H1 (cell line): ENCODE measurements at regions not wholly inside any gene's neighbourhood (a gene's known extent, or its start where the extent isn't known, plus 50 kb on each side); places are given as distances from the start of the nearest gene placed in this dataset.

ENCODE experiments used
- CTCF ChIA-PET: fragments of 300-600 bp; sonication (Branson Sonifier 250); formaldehyde crosslinking; loops from one replicate; lab custom pipeline; 2021; ENCODE audit not compliant: partially characterized antibody; lab: Charles Lee
- POLR2A ChIA-PET: fragments of 300-600 bp; sonication (Branson Sonifier 250); formaldehyde crosslinking; loops from one replicate; lab custom pipeline; 2021; ENCODE audit warnings: inconsistent platforms; ENCODE audit not compliant: partially characterized antibody; lab: Charles Lee
- DNase-seq, 2 experiments: peaks; one replicate each; pipeline versions ENCODE4 v3.0.0 to v3.0.0-alpha.2; 2010 to 2022; ENCODE audit warnings: low spot score in 2 of 2, low read depth in 1 of 2, mixed read lengths in 1 of 2
- FAIRE-seq: peaks from 2 replicates; lab custom pipeline; 2011; peaks lifted over from hg19 to GRCh38; lab: Jason Lieb, UNC
- H2AFZ ChIP-seq: 2 replicates; pipeline ENCODE4 v1.8.1; 2012; ENCODE audit warnings: low read length, inconsistent platforms
- H2AK5ac ChIP-seq: 2 replicates; pipeline ENCODE4 v1.6.1; 2013; ENCODE audit warnings: low read depth, low read length
- H2BK120ac ChIP-seq: replicated peaks from 2 replicates; pipeline ENCODE3; 2013; ENCODE audit warnings: low read depth, low read length, inconsistent platforms
- H2BK12ac ChIP-seq: 2 replicates; pipeline ENCODE4 v1.6.1; 2013; ENCODE audit warnings: low read depth, low read length
- H2BK15ac ChIP-seq: 2 replicates; pipeline ENCODE4 v1.6.1; 2013; ENCODE audit warnings: low read length
- H2BK20ac ChIP-seq: 2 replicates; pipeline ENCODE4 v1.6.1; 2013; ENCODE audit warnings: low read length
- H2BK5ac ChIP-seq: 2 replicates; pipeline ENCODE4 v1.6.1; 2013; ENCODE audit warnings: low read depth, low read length
- H3K14ac ChIP-seq: 2 replicates; pipeline ENCODE4 v1.6.1; 2013; ENCODE audit warnings: inconsistent platforms; ENCODE audit not compliant: insufficient read length
- H3K18ac ChIP-seq: 2 replicates; pipeline ENCODE4 v1.6.1; 2013; ENCODE audit warnings: low read length; ENCODE audit errors: extremely low read depth
- H3K23ac ChIP-seq: 2 replicates; pipeline ENCODE4 v1.6.1; 2013; ENCODE audit warnings: inconsistent platforms; ENCODE audit not compliant: insufficient read length
- H3K23me2 ChIP-seq: 2 replicates; pipeline ENCODE4 v1.6.1; 2013; ENCODE audit warnings: low read depth, low read length
- H3K27ac ChIP-seq: 2 replicates; pipeline ENCODE4 v1.6.1; 2011; ENCODE audit warnings: low read depth, low read length, inconsistent platforms
- H3K27me3 ChIP-seq, 4 experiments: replicated peaks in 1 of 4; 1 replicate in 1 of 4; 2 replicates in 3 of 4; pipeline versions ENCODE4 v1.6.1 to v1.8.1; 2011 to 2013; ENCODE audit warnings: low read length in 3 of 4, mild to moderate bottlenecking in 3 of 4, inconsistent platforms in 2 of 4, mixed read lengths in 2 of 4, moderate library complexity in 1 of 4; ENCODE audit not compliant: control insufficient read depth in 3 of 4, insufficient read depth in 3 of 4; ENCODE audit errors: extremely low read depth in 1 of 4
- H3K36me3 ChIP-seq, 4 experiments: 2 replicates each; pipeline versions ENCODE4 v1.6.1 to v1.8.1; 2011 to 2013; ENCODE audit warnings: mild to moderate bottlenecking in 4 of 4, low read length in 3 of 4, moderate library complexity in 2 of 4, control low read depth in 1 of 4, inconsistent platforms in 1 of 4; ENCODE audit not compliant: insufficient read depth in 4 of 4, control insufficient read depth in 2 of 4
- H3K4ac ChIP-seq: replicated peaks from 2 replicates; pipeline ENCODE3; 2013; ENCODE audit warnings: low read length, low read depth, mixed read lengths, inconsistent platforms; ENCODE audit not compliant: insufficient read length
- H3K4me1 ChIP-seq, 4 experiments: replicated peaks in 1 of 4; 1 replicate in 1 of 4; 2 replicates in 3 of 4; pipeline versions ENCODE4 v1.6.1 to v1.8.1; 2011 to 2013; ENCODE audit warnings: low read length in 3 of 4, inconsistent platforms in 2 of 4, mixed read lengths in 1 of 4; ENCODE audit not compliant: insufficient read depth in 4 of 4, control insufficient read depth in 3 of 4
- H3K4me2 ChIP-seq, 2 experiments: 2 replicates each; pipeline versions ENCODE4 v1.6.1 to v1.8.1; 2011 to 2013; ENCODE audit warnings: low read depth in 2 of 2, low read length in 2 of 2, control low read depth in 1 of 2, inconsistent platforms in 1 of 2, mild to moderate bottlenecking in 1 of 2; ENCODE audit not compliant: insufficient read depth in 1 of 2
- H3K4me3 ChIP-seq, 4 experiments: fragments of 200-600, 300-600 bp in 1 of 4; sonication (generic), shearing (Covaris generic), sonication (Bioruptor Twin) in 1 of 4; 2 replicates each; pipeline versions ENCODE4 v1.5.1 to v1.8.1; 2011 to 2016; ENCODE audit warnings: low read length in 4 of 4, low read depth in 3 of 4, control low read depth in 2 of 4, inconsistent platforms in 2 of 4, mild to moderate bottlenecking in 2 of 4, mixed read lengths in 1 of 4, moderate library complexity in 1 of 4; ENCODE audit not compliant: insufficient read depth in 2 of 4; ENCODE audit errors: extremely low read depth in 1 of 4
- H3K56ac ChIP-seq: replicated peaks from 2 replicates; pipeline ENCODE3; 2013; ENCODE audit warnings: low read depth, mild to moderate bottlenecking, mixed read lengths, low read length, inconsistent platforms; ENCODE audit not compliant: insufficient read length
- H3K79me1 ChIP-seq: 2 replicates; pipeline ENCODE4 v1.6.1; 2013; ENCODE audit warnings: low read depth, low read length, control low read depth
- H3K79me2 ChIP-seq, 2 experiments: 2 replicates each; pipeline versions ENCODE4 v1.6.1 to v1.8.1; 2012 to 2013; ENCODE audit warnings: low read length in 2 of 2, mild to moderate bottlenecking in 2 of 2, inconsistent platforms in 1 of 2; ENCODE audit not compliant: insufficient read depth in 2 of 2, control insufficient read depth in 1 of 2
- H3K9ac ChIP-seq, 4 experiments: replicated peaks in 1 of 4; 1 replicate in 1 of 4; 2 replicates in 3 of 4; pipeline versions ENCODE4 v1.6.1 to v1.8.1; 2011 to 2013; ENCODE audit warnings: low read depth in 3 of 4, low read length in 3 of 4, control low read depth in 2 of 4, mild to moderate bottlenecking in 2 of 4, moderate library complexity in 2 of 4, inconsistent platforms in 1 of 4; ENCODE audit errors: extremely low read depth in 1 of 4
- H3K9me3 ChIP-seq, 2 experiments: 2 replicates each; pipeline versions ENCODE4 v1.6.1 to v1.8.1; 2012 to 2013; ENCODE audit warnings: mild to moderate bottlenecking in 2 of 2, moderate library complexity in 2 of 2, control low read depth in 1 of 2, inconsistent platforms in 1 of 2, low read depth in 1 of 2, low read length in 1 of 2, mixed read lengths in 1 of 2; ENCODE audit not compliant: insufficient read depth in 2 of 2
- H4K20me1 ChIP-seq, 2 experiments: replicated peaks in 1 of 2; 2 replicates each; pipeline versions ENCODE3 to v1.8.1; 2011 to 2013; ENCODE audit warnings: inconsistent platforms in 2 of 2, low read length in 2 of 2, mild to moderate bottlenecking in 1 of 2; ENCODE audit not compliant: insufficient read depth in 2 of 2, control insufficient read depth in 1 of 2
- H4K5ac ChIP-seq: 2 replicates; pipeline ENCODE4 v1.6.1; 2013; ENCODE audit warnings: low read length, low read depth, mixed read lengths, inconsistent platforms; ENCODE audit not compliant: insufficient read length
- H4K8ac ChIP-seq: 2 replicates; pipeline ENCODE4 v1.8.0; 2013; ENCODE audit warnings: mild to moderate bottlenecking, moderate library complexity, low read length, inconsistent platforms; ENCODE audit not compliant: insufficient read depth; ENCODE audit errors: extremely low read depth
- H4K91ac ChIP-seq: replicated peaks from 2 replicates; pipeline ENCODE3; 2013; ENCODE audit warnings: low read length, mixed read lengths, inconsistent platforms; ENCODE audit not compliant: insufficient read length
- ATF2 ChIP-seq: IDR thresholded peaks from 2 replicates; pipeline ENCODE4 v1.6.1; 2012; ENCODE audit warnings: low read length, inconsistent platforms
- FOSL1 ChIP-seq: IDR thresholded peaks from 2 replicates; pipeline ENCODE4 v1.6.1; 2011; ENCODE audit warnings: mild to moderate bottlenecking, low read depth, low read length, moderate library complexity; ENCODE audit not compliant: insufficient read depth
- RAD21 ChIP-seq, 2 experiments: IDR thresholded peaks in 1 of 2; conservative IDR thresholded peaks in 1 of 2; 2 replicates each; pipeline ENCODE4 v1.6.1; 2011; ENCODE audit warnings: low read depth in 2 of 2, low read length in 2 of 2, improper control_type of control experiment in 1 of 2, inconsistent platforms in 1 of 2, mild to moderate bottlenecking in 1 of 2, moderate library complexity in 1 of 2
- TAF1 ChIP-seq: IDR thresholded peaks from 2 replicates; pipeline ENCODE4 v1.6.1; 2011; ENCODE audit warnings: mild to moderate bottlenecking, low read depth, low read length
- WGBS, 2 experiments: shearing (Covaris generic) in 1 of 2; methylation state at CpG; one replicate each; pipeline versions ENCODE4 v1.1.6 to v1.1.7; 2013 to 2015; ENCODE audit warnings: low lambda C conversion rate in 2 of 2, mixed read lengths in 2 of 2, inconsistent platforms in 1 of 2, low coverage in 1 of 2, missing lambda C conversion rate in 1 of 2; ENCODE audit not compliant: insufficient replicate concordance in 2 of 2, insufficient coverage in 1 of 2, insufficient read length in 1 of 2; ENCODE audit errors: extremely low coverage in 1 of 2, missing lambda C conversion rate in 1 of 2; 5-methylcytosine and 5-hydroxymethylcytosine counted together

GRCh38 chr12:45561488-45561887 is 168.0 kb upstream of the ARID2 start:
- TF ChIP-seq RAD21 (IDR thresholded peaks at IDR 0.05 in 1 of 2, conservative IDR thresholded peaks at IDR 0.05 in 1 of 2; ENCODE audit: low read depth in 2 of 2, low read length in 2 of 2) (no peak), TAF1 (no peak), ATF2 (no peak), FOSL1 (no peak)
- TF ChIP-seq, all 59 proteins: peak for 0
- ChIA-PET CTCF (interaction anchor here (0.6 to 0.9 kb wide), 4 partner anchors 18 to 563 kb away, joined by 3 to 4 read pairs (median 3); no protein-coding TSS in a partner anchor), POLR2A (no interaction called here)
- no peak overlapping the region for H3K4me3 ChIP-seq
- FAIRE-seq: no peak
- WGBS, 2 experiments: 84% methylated on average over 4 of the region's 4 CpGs; no CpG with 5 or more reads in 1 of the 2 experiments
- no peak overlapping the region for H3K56ac ChIP-seq
- no peaks in the 10 kb centered on the region for H3K79me1 ChIP-seq
- no peaks in the 10 kb centered on the region for H3K27me3 ChIP-seq
- H3K4me1 ChIP-seq: no peaks in the 10 kb centered on the region
- no peak overlapping the region for H3K4ac ChIP-seq
- H3K9me3 ChIP-seq: no peaks in the 10 kb centered on the region
- no peak overlapping the region for H2AFZ ChIP-seq
- H3K79me2 ChIP-seq: no peaks in the 10 kb centered on the region
- H2BK5ac ChIP-seq: no peak overlapping the region
- no peaks in the 10 kb centered on the region for H3K36me3 ChIP-seq
- no peaks in the 10 kb centered on the region for H4K20me1 ChIP-seq
- no peak overlapping the region for H3K27ac ChIP-seq
- no peak overlapping the region for H4K8ac ChIP-seq
- no peak overlapping the region for H3K23ac ChIP-seq
- H2BK20ac ChIP-seq: no peak overlapping the region
- H4K91ac ChIP-seq: no peak overlapping the region
- no peak overlapping the region for H2BK15ac ChIP-seq
- no peak overlapping the region for H3K14ac ChIP-seq
- H3K18ac ChIP-seq: no peak overlapping the region
- no peak for DNase-seq
- no peak overlapping the region for H4K5ac ChIP-seq
- H3K23me2 ChIP-seq: no peaks in the 10 kb centered on the region
- no peak overlapping the region for H2BK12ac ChIP-seq
- no peak overlapping the region for H3K4me2 ChIP-seq
- H2BK120ac ChIP-seq: no peak overlapping the region
- H2AK5ac ChIP-seq: no peak overlapping the region
- no peak overlapping the region for H3K9ac ChIP-seq
